Neuron (in vitro differentiated cells): ENCODE measurements at regions not wholly inside any gene's neighbourhood (a gene's known extent, or its start where the extent isn't known, plus 50 kb on each side); places are given as distances from the start of the nearest gene placed in this dataset.

Experiments
- H2AFZ ChIP-seq: one replicate; pipeline ENCODE4 v1.6.1; 2013; ENCODE audit warnings: low read depth, mild to moderate bottlenecking, inconsistent platforms, low read length, moderate library complexity
- H3K27me3 ChIP-seq: one replicate; pipeline ENCODE4 v1.6.1; 2013; ENCODE audit warnings: low read length; ENCODE audit not compliant: insufficient read depth
- H3K36me3 ChIP-seq: one replicate; pipeline ENCODE4 v1.6.1; 2013; ENCODE audit warnings: low read length; ENCODE audit not compliant: insufficient read depth
- H3K4me1 ChIP-seq: one replicate; pipeline ENCODE4 v1.6.1; 2013; ENCODE audit warnings: low read length; ENCODE audit not compliant: insufficient read depth
- H3K4me3 ChIP-seq: 2 replicates; pipeline ENCODE4 v1.5.1; 2013; ENCODE audit warnings: mild to moderate bottlenecking, low read length, moderate library complexity
- H3K9me3 ChIP-seq: one replicate; pipeline ENCODE4 v1.6.1; 2013; ENCODE audit warnings: low read length

DNA sequence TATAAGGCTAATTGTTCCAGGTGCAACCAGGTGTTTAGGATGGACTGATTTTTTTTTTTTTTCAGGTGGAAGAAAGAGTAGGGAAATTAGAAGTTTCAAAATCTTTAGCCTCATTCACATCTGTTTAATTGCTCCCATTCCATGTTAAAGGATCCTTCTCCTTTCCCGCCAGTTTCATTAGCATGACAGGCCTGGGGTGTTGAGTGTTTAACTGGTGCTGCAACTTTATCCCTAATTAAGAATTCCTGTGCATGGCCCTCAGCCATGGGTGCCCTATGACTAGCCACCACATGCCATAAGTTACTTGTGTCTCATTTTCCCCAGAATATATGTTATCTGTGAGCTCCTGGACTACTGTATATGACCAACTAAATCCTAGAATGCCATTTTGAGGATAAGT lies 501.4 kb downstream of the NSUN3 start:
- H3K4me3 ChIP-seq = no peak overlapping the region
- no peaks in the 10 kb centered on the region for H3K4me1 ChIP-seq
- H3K9me3 ChIP-seq = no peaks in the 10 kb centered on the region
- no peaks in the 10 kb centered on the region for H3K36me3 ChIP-seq
- no peaks in the 10 kb centered on the region for H3K27me3 ChIP-seq
- no peak overlapping the region for H2AFZ ChIP-seq

DNA sequence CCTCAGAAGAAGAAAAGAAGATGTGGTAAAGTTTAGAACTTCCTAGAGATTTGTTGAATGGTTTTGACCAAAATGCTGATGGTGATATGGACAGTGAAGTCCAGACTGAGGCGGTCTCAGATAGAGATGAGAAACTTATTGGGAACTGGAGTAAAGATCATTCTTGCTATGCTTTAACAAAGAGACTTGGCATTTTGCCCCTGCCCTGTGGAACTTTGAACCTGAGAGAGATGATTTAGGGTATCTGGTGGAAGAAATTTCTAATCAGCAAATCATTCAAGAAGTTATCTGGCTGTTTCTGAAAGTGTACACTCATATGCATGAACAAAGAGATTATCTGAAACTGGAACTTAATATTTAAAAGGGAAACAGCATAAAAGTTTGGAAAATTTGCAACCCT lies 505.2 kb downstream of the NSUN3 start:
- Histone ChIP-seq H2AFZ (no peak overlapping the region), H3K36me3 (no peaks in the 10 kb centered on the region), H3K27me3 (no peaks in the 10 kb centered on the region), H3K9me3 (no peaks in the 10 kb centered on the region), H3K4me3 (no peak overlapping the region), H3K4me1 (no peaks in the 10 kb centered on the region)

DNA sequence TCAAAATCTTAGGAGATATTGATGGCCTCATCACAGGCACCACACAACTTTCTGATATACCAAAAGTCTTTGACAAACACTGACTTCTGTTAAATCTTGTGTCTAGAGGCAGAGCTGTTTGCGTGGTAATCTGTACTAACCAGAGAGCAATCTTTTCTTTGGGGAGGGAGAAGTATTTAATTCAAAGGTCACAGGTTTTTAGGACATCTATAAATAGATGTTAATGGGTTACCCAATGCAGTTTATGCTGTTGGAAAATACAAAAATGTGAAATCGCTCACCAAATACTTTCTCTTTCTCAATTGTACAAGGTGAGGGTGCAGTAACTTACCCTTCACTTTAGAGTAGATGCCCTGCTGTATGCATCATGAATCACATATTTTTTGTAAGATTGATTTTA lies 510.5 kb downstream of the NSUN3 start:
- Histone ChIP-seq H3K4me1 (no peaks in the 10 kb centered on the region), H3K36me3 (no peaks in the 10 kb centered on the region)

DNA sequence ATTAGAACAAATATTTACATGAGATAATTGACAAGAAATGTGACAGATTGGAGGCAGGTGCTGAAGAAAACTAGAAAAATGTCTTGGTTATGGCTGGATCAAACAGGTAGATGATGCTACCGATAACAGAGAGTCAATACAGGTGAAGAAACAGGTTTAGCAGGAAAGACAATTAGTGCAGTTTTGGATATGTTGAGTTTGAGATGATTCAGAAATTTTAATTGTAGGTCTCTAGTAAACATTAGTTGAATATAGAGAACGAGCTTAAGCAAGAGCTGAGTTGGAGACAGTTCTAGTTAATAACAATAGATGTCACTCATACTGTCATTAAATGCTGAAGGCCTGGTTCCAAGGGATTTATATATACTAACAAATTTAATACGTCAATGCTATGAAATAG lies 524.4 kb downstream of the NSUN3 start:
- Histone ChIP-seq H3K36me3 (no peaks in the 10 kb centered on the region), H2AFZ (no peak overlapping the region), H3K4me1 (no peaks in the 10 kb centered on the region), H3K27me3 (no peaks in the 10 kb centered on the region), H3K9me3 (no peaks in the 10 kb centered on the region), H3K4me3 (no peak overlapping the region)

More for the DNA sequence above, 510.5 kb downstream of the NSUN3 start:
- no peak overlapping the region for H3K4me3 ChIP-seq
- no peak overlapping the region for H2AFZ ChIP-seq
- H3K9me3 ChIP-seq = no peaks in the 10 kb centered on the region
- H3K27me3 ChIP-seq = no peaks in the 10 kb centered on the region

DNA sequence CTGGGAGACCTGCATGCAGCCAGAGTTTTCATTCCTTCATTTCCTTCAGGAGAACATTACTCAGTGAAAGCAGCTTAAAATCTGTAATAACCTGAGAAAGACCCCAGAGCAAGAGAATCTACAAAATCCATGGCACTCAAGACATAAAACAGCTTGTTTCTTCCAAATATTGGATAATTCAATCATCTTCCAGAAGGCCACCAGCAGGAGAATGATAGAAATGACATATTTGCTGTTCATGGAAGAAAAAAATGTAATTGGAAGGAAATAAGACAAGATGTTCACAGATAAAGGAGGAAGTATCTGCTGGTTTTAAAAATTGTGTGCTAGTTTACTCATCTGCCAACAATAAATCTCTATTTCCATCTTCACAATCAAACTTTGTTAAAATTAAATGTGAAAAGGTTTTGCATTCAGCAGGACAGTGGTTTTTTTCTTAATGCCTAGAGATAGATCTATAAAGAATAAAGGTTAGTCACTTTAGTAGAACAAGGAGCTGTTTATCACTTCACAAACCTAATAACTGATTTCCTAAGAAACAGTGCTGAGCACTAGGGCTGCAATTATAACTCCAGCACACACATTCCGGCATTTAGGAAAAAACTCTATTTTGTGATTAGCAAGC lies 530.8 kb downstream of the NSUN3 start:
- H3K27me3 ChIP-seq = no peaks in the 10 kb centered on the region
- H3K9me3 ChIP-seq = no peaks in the 10 kb centered on the region
- no peaks in the 10 kb centered on the region for H3K36me3 ChIP-seq
- H2AFZ ChIP-seq = no peak overlapping the region
- H3K4me1 ChIP-seq = no peaks in the 10 kb centered on the region
- H3K4me3 ChIP-seq = no peak overlapping the region

DNA sequence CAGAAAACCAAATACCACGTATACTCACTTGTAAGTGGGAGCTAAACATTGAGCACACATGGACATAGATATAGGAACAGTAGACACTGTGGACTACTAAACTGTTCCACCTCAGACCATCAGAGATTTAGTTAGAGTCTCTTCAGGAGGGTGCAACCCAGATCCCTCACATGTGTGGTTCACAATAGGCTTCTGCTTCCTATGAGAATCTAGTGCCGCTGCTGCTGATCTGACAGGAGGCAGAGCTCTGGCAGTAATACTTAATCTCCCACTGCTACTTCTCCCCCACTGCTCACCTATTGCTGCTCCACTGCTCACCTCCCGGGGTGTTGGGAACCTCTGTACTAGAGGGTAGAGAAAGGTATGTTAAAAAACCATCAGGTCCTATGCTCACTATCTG lies 533.3 kb downstream of the NSUN3 start:
- no peak overlapping the region for H3K4me3 ChIP-seq
- H3K4me1 ChIP-seq = no peaks in the 10 kb centered on the region
- no peaks in the 10 kb centered on the region for H3K27me3 ChIP-seq
- no peaks in the 10 kb centered on the region for H3K9me3 ChIP-seq
- H3K36me3 ChIP-seq = no peaks in the 10 kb centered on the region
- H2AFZ ChIP-seq = no peak overlapping the region

DNA sequence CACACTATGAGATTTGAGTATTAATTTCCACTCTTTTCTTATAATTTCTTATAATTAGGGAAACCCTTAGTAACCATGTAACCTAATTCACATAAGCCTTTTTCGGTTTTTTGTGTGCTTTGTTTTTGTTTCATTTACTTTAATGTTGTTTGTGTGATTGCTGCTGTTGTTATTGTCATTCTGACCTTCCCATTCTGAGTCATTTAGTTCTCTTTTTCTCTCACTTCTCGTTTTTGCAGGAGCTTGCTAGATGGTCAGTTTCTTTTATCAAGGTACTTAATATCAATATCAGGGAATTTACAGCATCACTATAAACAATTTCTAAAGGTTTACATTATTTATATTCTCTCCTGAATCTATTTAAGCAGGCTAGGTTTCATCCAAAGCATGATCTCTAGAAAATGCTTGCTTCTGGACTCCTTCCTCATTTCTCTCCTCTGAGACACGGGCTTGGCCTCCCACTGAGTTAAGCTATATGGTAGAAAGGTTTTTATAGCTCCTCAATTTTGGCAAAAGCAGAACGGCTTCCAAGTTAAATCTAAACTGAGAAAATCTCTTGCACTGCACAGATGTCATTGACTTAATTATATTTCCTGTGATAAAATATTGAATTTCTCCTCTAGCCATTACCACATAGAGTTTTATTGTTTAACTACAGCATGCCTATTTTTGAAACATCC lies 534.2 kb downstream of the NSUN3 start:
- H3K27me3 ChIP-seq = no peaks in the 10 kb centered on the region
- H3K4me3 ChIP-seq = no peak overlapping the region
- no peaks in the 10 kb centered on the region for H3K9me3 ChIP-seq
- H3K4me1 ChIP-seq = no peaks in the 10 kb centered on the region
- no peaks in the 10 kb centered on the region for H3K36me3 ChIP-seq
- H2AFZ ChIP-seq = no peak overlapping the region

DNA sequence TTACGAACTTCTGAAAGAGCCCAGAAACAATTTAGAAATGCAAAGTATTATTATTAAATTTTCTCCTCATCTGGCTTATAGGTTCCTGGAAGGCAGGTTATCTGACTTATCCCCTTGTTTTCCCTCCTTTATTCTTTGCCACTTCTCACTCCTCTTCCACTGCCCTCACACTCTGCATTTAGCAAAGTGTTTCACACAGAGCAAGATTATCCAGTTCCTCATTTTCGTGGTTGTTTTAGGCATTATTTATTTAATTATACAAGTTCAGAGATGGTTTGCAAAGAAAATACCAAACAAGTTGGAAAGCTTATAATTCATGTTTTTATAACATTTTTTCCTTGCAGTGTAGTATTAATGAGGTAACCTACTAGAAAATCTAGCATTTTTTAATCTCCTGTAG lies 544.9 kb downstream of the NSUN3 start:
- Histone ChIP-seq H3K4me3 (no peak overlapping the region), H3K4me1 (no peaks in the 10 kb centered on the region), H3K36me3 (no peaks in the 10 kb centered on the region), H3K27me3 (no peaks in the 10 kb centered on the region), H3K9me3 (no peaks in the 10 kb centered on the region), H2AFZ (no peak overlapping the region)

DNA sequence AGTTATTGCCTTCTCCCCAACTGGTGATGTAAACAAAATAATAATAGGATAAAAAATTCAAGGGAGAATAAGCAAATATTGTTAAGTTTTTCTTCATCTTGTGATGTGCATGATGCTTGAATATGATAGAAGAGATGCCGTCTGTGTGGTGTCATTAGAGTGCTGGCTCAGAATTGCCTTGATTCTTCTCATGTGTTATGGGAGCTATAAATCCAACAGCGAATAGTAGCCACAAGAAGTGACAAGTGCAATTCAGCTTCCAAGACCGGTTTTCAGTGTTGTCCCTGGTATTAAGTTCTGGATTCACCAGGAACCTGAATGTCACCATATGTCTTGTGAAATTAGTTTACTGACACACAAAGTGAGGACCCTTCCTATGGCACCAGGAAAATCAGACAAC lies 547.0 kb downstream of the NSUN3 start:
- Histone ChIP-seq H3K36me3 (no peaks in the 10 kb centered on the region), H2AFZ (no peak overlapping the region), H3K4me1 (no peaks in the 10 kb centered on the region), H3K9me3 (no peaks in the 10 kb centered on the region), H3K27me3 (no peaks in the 10 kb centered on the region), H3K4me3 (no peak overlapping the region)

DNA sequence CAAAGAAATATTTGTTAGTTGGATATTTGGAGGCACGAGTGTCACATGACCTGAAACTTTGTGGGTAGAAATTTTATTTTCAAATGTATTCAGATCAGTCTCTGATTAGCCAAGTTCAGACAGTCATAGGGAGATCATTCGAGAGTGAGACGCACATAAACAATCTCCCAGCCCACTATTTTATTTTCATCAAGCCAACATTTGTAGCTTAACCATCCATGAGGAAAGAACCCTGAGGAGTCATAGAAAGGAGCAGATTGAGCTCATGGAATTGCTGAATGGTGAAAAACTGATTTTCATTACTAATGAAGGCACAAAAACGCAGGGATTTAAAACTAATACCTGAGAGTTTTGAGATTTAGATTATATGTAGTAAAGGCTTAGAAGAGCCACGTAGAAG lies 548.7 kb downstream of the NSUN3 start:
- no peak overlapping the region for H2AFZ ChIP-seq
- no peaks in the 10 kb centered on the region for H3K9me3 ChIP-seq
- H3K27me3 ChIP-seq = no peaks in the 10 kb centered on the region
- no peaks in the 10 kb centered on the region for H3K4me1 ChIP-seq
- no peak overlapping the region for H3K4me3 ChIP-seq
- no peaks in the 10 kb centered on the region for H3K36me3 ChIP-seq

DNA sequence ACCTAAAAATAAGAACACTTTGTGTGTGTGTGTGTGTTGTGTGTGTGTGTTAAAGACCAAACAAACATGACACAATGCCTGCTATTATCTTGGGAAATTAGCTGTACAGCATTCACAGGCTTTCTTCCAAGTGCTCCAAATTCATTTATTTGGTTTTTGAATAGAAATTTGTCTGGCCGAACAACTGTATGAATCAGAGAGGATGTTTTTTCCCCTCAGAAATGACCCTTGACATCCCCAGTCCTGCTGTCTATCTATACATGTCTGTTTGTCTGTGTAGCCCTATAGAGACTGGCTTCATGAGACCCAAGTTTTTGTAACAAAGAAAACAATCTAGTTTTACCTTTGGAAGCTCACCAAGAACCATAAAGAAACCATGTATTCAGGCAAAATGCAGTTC lies 549.8 kb downstream of the NSUN3 start:
- Histone ChIP-seq H3K36me3 (no peaks in the 10 kb centered on the region), H3K9me3 (no peaks in the 10 kb centered on the region), H3K4me3 (no peak overlapping the region), H3K27me3 (no peaks in the 10 kb centered on the region), H3K4me1 (no peaks in the 10 kb centered on the region), H2AFZ (no peak overlapping the region)

DNA sequence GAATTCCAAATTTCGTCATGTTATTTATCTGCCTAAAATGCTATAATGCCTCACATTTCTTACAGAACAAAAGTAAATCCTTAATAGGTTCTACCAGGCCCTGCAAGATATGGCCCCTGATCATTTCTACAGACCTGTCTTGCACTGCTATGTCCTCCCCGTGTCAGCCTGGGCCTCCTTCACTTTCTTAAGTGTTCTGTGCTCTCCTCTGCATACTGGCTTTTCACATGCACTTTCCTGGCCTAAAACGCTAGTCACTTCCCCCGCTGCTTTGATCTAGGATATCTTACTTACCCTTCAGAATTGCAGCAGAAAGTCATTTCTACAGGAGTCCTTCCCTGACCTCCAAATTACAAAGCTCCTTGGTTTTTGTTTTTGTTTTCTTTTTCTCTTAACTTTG lies 551.3 kb downstream of the NSUN3 start:
- no peak overlapping the region for H2AFZ ChIP-seq
- H3K27me3 ChIP-seq = no peaks in the 10 kb centered on the region
- H3K9me3 ChIP-seq = no peaks in the 10 kb centered on the region
- H3K36me3 ChIP-seq = no peaks in the 10 kb centered on the region
- no peak overlapping the region for H3K4me3 ChIP-seq
- no peaks in the 10 kb centered on the region for H3K4me1 ChIP-seq

DNA sequence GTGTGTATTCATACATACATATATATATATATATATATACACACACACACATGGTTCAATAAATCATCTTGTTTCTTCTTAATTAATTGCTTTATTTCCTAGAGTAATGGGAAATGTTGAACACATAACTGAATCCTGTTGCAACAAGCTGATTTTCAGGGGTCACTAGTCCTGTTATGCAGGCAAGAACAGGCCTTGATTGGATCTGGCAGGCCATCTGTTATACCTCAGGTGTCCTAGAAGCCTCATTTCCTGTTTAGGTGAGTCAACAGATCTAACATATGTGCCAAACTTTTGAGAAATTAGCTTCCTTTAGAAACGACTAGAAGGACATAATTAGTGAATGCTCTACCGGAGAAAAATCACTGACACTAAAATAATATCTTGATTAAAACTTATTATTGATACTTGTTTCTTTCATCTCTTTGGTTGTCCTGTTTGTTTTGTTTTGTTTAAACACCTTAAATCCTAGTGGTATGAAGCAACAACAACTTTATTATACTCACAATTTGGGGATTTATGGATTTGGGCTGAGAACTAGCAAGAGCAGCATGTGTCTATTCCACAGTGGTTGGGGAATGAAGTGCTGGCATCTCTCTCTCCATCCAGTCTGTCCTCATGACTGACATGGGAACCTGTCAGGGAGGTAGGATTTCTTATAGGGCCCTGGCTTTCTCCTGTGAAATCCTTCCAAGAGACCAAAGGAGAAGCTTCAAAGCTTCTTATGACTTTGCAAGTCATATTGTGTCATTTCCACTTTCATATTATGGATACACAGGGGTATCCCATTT lies 552.6 kb downstream of the NSUN3 start:
- H3K36me3 ChIP-seq = no peaks in the 10 kb centered on the region
- H3K9me3 ChIP-seq = no peaks in the 10 kb centered on the region
- no peak overlapping the region for H2AFZ ChIP-seq
- H3K4me1 ChIP-seq = no peaks in the 10 kb centered on the region
- no peak overlapping the region for H3K4me3 ChIP-seq
- H3K27me3 ChIP-seq = no peaks in the 10 kb centered on the region
